ENCODE measurements at regions not wholly inside any gene's neighbourhood (a gene's known extent, or its start where the extent isn't known, plus 50 kb on each side); places are given as distances from the start of the nearest gene placed in this dataset.

GRCh38 chr2:126822115-126822514, 76.6 kb upstream of the TEX51 start:
- no peak for TF ChIP-seq EZH2 (IDR thresholded peaks at IDR 0.05; ENCODE audit: low read length)
- TF ChIP-seq, protein P1, sequence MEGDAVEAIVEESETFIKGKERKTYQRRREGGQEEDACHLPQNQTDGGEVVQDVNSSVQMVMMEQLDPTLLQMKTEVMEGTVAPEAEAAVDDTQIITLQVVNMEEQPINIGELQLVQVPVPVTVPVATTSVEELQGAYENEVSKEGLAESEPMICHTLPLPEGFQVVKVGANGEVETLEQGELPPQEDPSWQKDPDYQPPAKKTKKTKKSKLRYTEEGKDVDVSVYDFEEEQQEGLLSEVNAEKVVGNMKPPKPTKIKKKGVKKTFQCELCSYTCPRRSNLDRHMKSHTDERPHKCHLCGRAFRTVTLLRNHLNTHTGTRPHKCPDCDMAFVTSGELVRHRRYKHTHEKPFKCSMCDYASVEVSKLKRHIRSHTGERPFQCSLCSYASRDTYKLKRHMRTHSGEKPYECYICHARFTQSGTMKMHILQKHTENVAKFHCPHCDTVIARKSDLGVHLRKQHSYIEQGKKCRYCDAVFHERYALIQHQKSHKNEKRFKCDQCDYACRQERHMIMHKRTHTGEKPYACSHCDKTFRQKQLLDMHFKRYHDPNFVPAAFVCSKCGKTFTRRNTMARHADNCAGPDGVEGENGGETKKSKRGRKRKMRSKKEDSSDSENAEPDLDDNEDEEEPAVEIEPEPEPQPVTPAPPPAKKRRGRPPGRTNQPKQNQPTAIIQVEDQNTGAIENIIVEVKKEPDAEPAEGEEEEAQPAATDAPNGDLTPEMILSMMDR (optimal IDR thresholded peaks at IDR 0.05 in 1 of 3, IDR thresholded peaks at IDR 0.05 in 1 of 3, conservative IDR thresholded peaks at IDR 0.05 in 1 of 3; ENCODE audit: extremely low read depth in 1 of 3, insufficient read depth in 2 of 3, low read length in 3 of 3) = no peak

Measured in keratinocyte (primary cell).